ENCODE measurements at regions not wholly inside any gene's neighbourhood (a gene's known extent, or its start where the extent isn't known, plus 50 kb on each side); places are given as distances from the start of the nearest gene placed in this dataset.
"Not testable (repeated sequence)": the region's sequence is repeated elsewhere in the genome, so short reads cannot be mapped to it uniquely, and the experiment has no call there.

- no peak for DNase-seq
Observed at GRCh38 chr12:93080994-93081809, 152.1 kb upstream of the EEA1 start.

- DNase-seq, result no peak
Observed at GRCh38 chr12:93081810-93082165, 152.7 kb upstream of the EEA1 start.

- DNase-seq, result no peak
Observed at GRCh38 chr12:93085383-93086287, 156.5 kb upstream of the EEA1 start.

GRCh38 chr12:93086288-93086727 lies 157.2 kb upstream of the EEA1 start:
- no peak for DNase-seq

- DNase-seq, result no peak
Observed at GRCh38 chr12:93087840-93088610, 158.9 kb upstream of the EEA1 start.

- DNase-seq, result no peak
Observed at GRCh38 chr12:93089805-93090569, 160.9 kb upstream of the EEA1 start.

GRCh38 chr12:93090731-93091172 lies 161.7 kb upstream of the EEA1 start:
- DNase-seq, result no peak

GRCh38 chr12:93091886-93092648 lies 163.0 kb upstream of the EEA1 start:
- no peak for DNase-seq

GRCh38 chr12:93092649-93092945 lies 163.5 kb upstream of the EEA1 start:
- DNase-seq, result no peak

- no peak for DNase-seq
Observed at GRCh38 chr12:93093243-93093642, 164.1 kb upstream of the EEA1 start.

- DNase-seq, result not testable (repeated sequence)
Observed at GRCh38 chr12:93094222-93094621, 165.1 kb upstream of the EEA1 start.

GRCh38 chr12:93094988-93095737 lies 166.1 kb upstream of the EEA1 start:
- DNase-seq, result no peak

- DNase-seq, result no peak
Observed at GRCh38 chr12:93097417-93097816, 168.3 kb upstream of the EEA1 start.

GRCh38 chr12:93098077-93098476 lies 169.0 kb upstream of the EEA1 start:
- peak; percentile 64 for DNase-seq

GRCh38 chr12:93099792-93100191 lies 170.7 kb upstream of the EEA1 start:
- DNase-seq, result no peak

GRCh38 chr12:93100610-93101009 lies 171.5 kb upstream of the EEA1 start:
- no peak for DNase-seq

- no peak for DNase-seq
Observed at GRCh38 chr12:93101367-93101766, 172.3 kb upstream of the EEA1 start.

- no peak for DNase-seq
Observed at GRCh38 chr12:93102312-93102711, 173.2 kb upstream of the EEA1 start.

- no peak for DNase-seq
Observed at GRCh38 chr12:93102744-93103143, 173.6 kb upstream of the EEA1 start.

GRCh38 chr12:93103154-93103553 lies 174.1 kb upstream of the EEA1 start:
- DNase-seq, result no peak

- DNase-seq, result no peak
Observed at GRCh38 chr12:93104535-93104934, 175.4 kb upstream of the EEA1 start.
